ENCODE measurements at regions not wholly inside any gene's neighbourhood (a gene's known extent, or its start where the extent isn't known, plus 50 kb on each side); places are given as distances from the start of the nearest gene placed in this dataset.
A peak's percentile ranks its signal among the peaks of the same experiment; 100 is the strongest.

DNA sequence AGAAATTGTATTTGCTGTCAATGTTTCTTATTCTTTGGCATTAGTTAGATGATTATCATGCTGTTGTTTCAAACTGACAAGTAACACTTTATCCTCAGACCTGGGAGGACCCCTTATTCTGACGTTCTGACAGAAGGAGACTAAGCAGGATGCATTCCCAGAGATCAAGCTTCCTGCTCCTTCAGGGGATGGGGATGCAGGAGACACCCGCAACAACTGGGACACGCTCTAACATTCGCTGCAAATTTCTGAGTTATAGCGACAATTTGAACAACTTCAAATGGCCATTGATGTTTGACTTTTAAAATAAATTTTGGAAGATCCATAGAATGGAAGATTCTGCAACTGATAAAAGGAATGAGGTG lies 69.0 kb upstream of the ZNF184 start:
- ATAC-seq (peak; percentile 2; the same call in 1 of the 3 replicates), DNase-seq (ENCODE audit: low spot score) (peak; percentile 38)
- peak overlapping the region; percentile 21 for H3K4me3 ChIP-seq
- no peak overlapping the region for H3K27ac ChIP-seq (ENCODE audit: low read depth)
- peaks cover 11% of the 10 kb centered on the region; the same call in 1 of the 2 replicates for H3K27me3 ChIP-seq (ENCODE audit: insufficient read depth)
- peaks cover 3% of the 10 kb centered on the region; the same call in 2 of the 3 replicates for H3K9me3 Mint-ChIP-seq
- H3K79me2 ChIP-seq (replicated peaks; ENCODE audit: insufficient read depth) = no peaks in the 10 kb centered on the region
- no peaks in the 10 kb centered on the region for H3K9me2 ChIP-seq (ENCODE audit: insufficient read depth)
- H4K20me1 ChIP-seq (replicated peaks; ENCODE audit: insufficient read depth) = no peaks in the 10 kb centered on the region
- H3F3A ChIP-seq (replicated peaks; ENCODE audit: low read depth) = no peaks in the 10 kb centered on the region
- H3K27me3 Mint-ChIP-seq (ENCODE audit: insufficient read depth, low read depth, poor library complexity) = peaks cover 24% of the 10 kb centered on the region
- TF ChIP-seq STAT1 (IDR thresholded peaks at IDR 0.05; ENCODE audit: unreplicated experiment) = no peak
- TF ChIP-seq, protein P1, sequence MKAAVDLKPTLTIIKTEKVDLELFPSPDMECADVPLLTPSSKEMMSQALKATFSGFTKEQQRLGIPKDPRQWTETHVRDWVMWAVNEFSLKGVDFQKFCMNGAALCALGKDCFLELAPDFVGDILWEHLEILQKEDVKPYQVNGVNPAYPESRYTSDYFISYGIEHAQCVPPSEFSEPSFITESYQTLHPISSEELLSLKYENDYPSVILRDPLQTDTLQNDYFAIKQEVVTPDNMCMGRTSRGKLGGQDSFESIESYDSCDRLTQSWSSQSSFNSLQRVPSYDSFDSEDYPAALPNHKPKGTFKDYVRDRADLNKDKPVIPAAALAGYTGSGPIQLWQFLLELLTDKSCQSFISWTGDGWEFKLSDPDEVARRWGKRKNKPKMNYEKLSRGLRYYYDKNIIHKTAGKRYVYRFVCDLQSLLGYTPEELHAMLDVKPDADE (IDR thresholded peaks at IDR 0.05) = no peak
- TF ChIP-seq ZNF331 (CRISPR knock-in tag; IDR thresholded peaks at IDR 0.05; ENCODE audit: low read depth) = no peak
- TF ChIP-seq EZH2 (IDR thresholded peaks at IDR 0.05; ENCODE audit: low read depth, unreplicated experiment) = no peak
- TF ChIP-seq, protein P2, sequence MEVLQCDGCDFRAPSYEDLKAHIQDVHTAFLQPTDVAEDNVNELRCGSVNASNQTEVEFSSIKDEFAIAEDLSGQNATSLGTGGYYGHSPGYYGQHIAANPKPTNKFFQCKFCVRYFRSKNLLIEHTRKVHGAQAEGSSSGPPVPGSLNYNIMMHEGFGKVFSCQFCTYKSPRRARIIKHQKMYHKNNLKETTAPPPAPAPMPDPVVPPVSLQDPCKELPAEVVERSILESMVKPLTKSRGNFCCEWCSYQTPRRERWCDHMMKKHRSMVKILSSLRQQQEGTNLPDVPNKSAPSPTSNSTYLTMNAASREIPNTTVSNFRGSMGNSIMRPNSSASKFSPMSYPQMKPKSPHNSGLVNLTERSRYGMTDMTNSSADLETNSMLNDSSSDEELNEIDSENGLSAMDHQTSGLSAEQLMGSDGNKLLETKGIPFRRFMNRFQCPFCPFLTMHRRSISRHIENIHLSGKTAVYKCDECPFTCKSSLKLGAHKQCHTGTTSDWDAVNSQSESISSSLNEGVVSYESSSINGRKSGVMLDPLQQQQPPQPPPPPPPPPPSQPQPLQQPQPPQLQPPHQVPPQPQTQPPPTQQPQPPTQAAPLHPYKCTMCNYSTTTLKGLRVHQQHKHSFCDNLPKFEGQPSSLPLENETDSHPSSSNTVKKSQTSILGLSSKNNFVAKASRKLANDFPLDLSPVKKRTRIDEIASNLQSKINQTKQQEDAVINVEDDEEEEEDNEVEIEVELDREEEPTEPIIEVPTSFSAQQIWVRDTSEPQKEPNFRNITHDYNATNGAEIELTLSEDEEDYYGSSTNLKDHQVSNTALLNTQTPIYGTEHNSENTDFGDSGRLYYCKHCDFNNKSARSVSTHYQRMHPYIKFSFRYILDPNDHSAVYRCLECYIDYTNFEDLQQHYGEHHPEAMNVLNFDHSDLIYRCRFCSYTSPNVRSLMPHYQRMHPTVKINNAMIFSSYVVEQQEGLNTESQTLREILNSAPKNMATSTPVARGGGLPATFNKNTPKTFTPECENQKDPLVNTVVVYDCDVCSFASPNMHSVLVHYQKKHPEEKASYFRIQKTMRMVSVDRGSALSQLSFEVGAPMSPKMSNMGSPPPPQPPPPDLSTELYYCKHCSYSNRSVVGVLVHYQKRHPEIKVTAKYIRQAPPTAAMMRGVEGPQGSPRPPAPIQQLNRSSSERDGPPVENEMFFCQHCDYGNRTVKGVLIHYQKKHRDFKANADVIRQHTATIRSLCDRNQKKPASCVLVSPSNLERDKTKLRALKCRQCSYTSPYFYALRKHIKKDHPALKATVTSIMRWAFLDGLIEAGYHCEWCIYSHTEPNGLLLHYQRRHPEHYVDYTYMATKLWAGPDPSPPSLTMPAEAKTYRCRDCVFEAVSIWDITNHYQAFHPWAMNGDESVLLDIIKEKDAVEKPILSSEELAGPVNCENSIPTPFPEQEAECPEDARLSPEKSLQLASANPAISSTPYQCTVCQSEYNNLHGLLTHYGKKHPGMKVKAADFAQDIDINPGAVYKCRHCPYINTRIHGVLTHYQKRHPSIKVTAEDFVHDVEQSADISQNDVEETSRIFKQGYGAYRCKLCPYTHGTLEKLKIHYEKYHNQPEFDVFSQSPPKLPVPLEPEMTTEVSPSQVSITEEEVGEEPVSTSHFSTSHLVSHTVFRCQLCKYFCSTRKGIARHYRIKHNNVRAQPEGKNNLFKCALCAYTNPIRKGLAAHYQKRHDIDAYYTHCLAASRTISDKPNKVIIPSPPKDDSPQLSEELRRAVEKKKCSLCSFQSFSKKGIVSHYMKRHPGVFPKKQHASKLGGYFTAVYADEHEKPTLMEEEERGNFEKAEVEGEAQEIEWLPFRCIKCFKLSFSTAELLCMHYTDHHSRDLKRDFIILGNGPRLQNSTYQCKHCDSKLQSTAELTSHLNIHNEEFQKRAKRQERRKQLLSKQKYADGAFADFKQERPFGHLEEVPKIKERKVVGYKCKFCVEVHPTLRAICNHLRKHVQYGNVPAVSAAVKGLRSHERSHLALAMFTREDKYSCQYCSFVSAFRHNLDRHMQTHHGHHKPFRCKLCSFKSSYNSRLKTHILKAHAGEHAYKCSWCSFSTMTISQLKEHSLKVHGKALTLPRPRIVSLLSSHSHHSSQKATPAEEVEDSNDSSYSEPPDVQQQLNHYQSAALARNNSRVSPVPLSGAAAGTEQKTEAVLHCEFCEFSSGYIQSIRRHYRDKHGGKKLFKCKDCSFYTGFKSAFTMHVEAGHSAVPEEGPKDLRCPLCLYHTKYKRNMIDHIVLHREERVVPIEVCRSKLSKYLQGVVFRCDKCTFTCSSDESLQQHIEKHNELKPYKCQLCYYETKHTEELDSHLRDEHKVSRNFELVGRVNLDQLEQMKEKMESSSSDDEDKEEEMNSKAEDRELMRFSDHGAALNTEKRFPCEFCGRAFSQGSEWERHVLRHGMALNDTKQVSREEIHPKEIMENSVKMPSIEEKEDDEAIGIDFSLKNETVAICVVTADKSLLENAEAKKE (CRISPR knock-in tag; IDR thresholded peaks at IDR 0.05) = no peak
- TF ChIP-seq JUNB (IDR thresholded peaks at IDR 0.05; ENCODE audit: unreplicated experiment) = no peak
- TF ChIP-seq POLR2AphosphoS5 (IDR thresholded peaks at IDR 0.05; ENCODE audit: low read depth) = no peak
- TF ChIP-seq NANOG (IDR thresholded peaks at IDR 0.05; ENCODE audit: borderline replicate concordance) = no peak
- TF ChIP-seq, protein P3, sequence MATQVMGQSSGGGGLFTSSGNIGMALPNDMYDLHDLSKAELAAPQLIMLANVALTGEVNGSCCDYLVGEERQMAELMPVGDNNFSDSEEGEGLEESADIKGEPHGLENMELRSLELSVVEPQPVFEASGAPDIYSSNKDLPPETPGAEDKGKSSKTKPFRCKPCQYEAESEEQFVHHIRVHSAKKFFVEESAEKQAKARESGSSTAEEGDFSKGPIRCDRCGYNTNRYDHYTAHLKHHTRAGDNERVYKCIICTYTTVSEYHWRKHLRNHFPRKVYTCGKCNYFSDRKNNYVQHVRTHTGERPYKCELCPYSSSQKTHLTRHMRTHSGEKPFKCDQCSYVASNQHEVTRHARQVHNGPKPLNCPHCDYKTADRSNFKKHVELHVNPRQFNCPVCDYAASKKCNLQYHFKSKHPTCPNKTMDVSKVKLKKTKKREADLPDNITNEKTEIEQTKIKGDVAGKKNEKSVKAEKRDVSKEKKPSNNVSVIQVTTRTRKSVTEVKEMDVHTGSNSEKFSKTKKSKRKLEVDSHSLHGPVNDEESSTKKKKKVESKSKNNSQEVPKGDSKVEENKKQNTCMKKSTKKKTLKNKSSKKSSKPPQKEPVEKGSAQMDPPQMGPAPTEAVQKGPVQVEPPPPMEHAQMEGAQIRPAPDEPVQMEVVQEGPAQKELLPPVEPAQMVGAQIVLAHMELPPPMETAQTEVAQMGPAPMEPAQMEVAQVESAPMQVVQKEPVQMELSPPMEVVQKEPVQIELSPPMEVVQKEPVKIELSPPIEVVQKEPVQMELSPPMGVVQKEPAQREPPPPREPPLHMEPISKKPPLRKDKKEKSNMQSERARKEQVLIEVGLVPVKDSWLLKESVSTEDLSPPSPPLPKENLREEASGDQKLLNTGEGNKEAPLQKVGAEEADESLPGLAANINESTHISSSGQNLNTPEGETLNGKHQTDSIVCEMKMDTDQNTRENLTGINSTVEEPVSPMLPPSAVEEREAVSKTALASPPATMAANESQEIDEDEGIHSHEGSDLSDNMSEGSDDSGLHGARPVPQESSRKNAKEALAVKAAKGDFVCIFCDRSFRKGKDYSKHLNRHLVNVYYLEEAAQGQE (IDR thresholded peaks at IDR 0.05; ENCODE audit: unreplicated experiment) = no peak
- no peak overlapping the region for H3K27ac Mint-ChIP-seq
- no peaks in the 10 kb centered on the region for H3K36me3 ChIP-seq (ENCODE audit: insufficient read depth)
- H3K4me2 ChIP-seq = peak overlapping the region; percentile 6
- H2AFZ ChIP-seq = no peak overlapping the region
- peaks cover 17% of the 10 kb centered on the region for H3K4me1 Mint-ChIP-seq
- H3K4me3 Mint-ChIP-seq = peak overlapping the region; percentile 58
- no peaks in the 10 kb centered on the region; the same call in 2 of the 3 replicates for H3K36me3 Mint-ChIP-seq (ENCODE audit: low read depth)
- H3K4me1 ChIP-seq (ENCODE audit: insufficient read depth) = no peaks in the 10 kb centered on the region
